DMS 273 (cell line): ENCODE measurements at regions not wholly inside any gene's neighbourhood (a gene's known extent, or its start where the extent isn't known, plus 50 kb on each side); places are given as distances from the start of the nearest gene placed in this dataset.

Source experiments
- DNase-seq: peaks from one replicate; lab custom pipeline; 2025; ENCODE audit not compliant: unreplicated experiment; lab: John Stamatoyannopoulos, UW

GRCh38 chr2:65486802-65487201, 54.4 kb upstream of the SPRED2 start:
- DNase-seq = no peak

DNA sequence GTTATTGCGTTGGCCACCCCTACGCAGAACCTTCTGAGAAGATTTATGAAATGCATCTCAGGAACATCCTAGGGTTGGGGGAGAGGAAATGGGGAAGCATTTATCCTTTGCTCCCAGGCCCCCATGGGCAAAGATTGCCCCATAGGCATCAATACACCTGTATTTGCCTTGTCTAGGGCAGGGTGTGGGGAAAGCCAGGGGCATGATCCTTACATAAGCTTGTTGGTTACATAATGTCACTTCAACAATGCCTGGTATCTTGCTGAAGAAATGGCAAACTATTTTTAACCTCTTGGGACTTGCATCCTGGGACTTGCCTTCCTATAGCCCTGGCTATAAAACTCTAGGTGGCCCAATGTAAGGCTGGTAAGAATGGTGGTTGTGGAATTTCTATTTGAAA, 53.9 kb upstream of the SPRED2 start:
- no peak for DNase-seq

DNA sequence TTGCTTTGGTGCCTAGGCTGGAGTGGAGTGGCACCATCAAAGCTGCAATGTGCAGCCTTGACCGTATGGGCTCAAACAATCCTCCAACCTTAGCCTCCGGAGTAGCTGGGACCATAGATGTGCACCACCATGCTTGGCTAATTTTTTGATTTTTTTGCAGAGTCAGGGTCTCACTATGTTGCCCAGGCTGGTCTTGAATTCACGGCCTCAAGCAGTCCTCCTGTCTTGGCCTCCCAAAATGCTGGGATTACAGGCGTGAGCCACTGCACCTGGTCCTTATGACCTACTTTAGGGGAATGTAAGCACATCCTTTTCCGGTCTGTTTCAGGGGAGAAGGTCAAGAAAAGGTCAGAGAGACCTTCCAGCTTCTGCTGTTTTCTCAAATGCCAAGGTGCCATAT, 53.4 kb upstream of the SPRED2 start:
- no peak for DNase-seq

- DNase-seq = no peak
These were observed 51.4 kb upstream of the SPRED2 start for GRCh38 chr2:65483763-65484162.

DNA sequence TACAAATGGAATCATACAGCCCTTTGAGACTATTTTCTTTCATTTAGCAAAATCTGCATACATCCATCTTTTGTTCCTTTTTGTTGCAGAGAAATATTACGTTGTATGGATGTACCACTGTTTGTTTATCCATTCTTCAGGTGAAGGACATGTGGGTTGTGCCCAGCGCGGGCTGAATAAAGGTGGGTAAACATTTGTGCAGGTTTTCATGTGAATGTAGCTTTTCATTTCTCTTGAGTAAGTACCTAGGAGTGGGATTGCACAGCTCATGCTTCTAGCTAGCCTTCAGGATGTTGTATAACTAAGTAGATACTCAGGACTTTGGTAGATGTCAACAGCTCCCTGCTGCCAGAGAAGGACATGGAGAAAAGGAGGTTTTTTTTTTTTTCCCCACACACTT, 50.6 kb upstream of the SPRED2 start:
- DNase-seq = no peak
